HG02885 (cell line): ENCODE measurements at regions not wholly inside any gene's neighbourhood (a gene's known extent, or its start where the extent isn't known, plus 50 kb on each side); places are given as distances from the start of the nearest gene placed in this dataset.
"Not testable (repeated sequence)": the region's sequence is repeated elsewhere in the genome, so short reads cannot be mapped to it uniquely, and the experiment has no call there.

Experiments used
- ATAC-seq: cut with Tn5 transposase; IDR thresholded peaks from one replicate; pipeline ENCODE4 v1.9.1; 2021; ENCODE audit warnings: mild to moderate bottlenecking; ENCODE audit not compliant: unreplicated experiment, poor library complexity

DNA sequence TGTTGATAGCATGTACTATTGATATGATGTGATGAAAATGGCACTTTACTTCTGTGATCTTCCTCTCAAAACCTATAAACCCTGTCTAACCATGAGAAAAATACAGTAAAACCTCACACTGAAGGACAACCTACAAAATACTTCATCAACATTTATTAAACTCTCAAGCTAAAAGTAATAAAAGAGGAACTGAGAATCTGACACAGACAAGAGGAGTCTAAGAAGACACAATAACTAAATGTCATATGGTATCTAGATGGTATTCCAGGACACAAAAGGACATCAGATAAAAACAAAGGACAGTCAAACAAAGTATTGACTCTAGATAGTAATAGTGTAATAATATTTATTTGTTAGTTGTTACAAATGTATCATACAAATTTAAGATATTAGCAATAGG is 655.3 kb downstream of the SH3BGRL start:
- ATAC-seq: no peak

- ATAC-seq: no peak
Observed at GRCh38 chrX:81866873-81867272, 665.0 kb downstream of the SH3BGRL start.

GRCh38 chrX:81868979-81869378 is 667.1 kb downstream of the SH3BGRL start:
- no peak for ATAC-seq

- ATAC-seq: no peak
Observed at GRCh38 chrX:81874807-81875206, 672.9 kb downstream of the SH3BGRL start.

GRCh38 chrX:81875800-81876199 is 673.9 kb downstream of the SH3BGRL start:
- no peak for ATAC-seq

GRCh38 chrX:81876437-81876836 is 674.5 kb downstream of the SH3BGRL start:
- ATAC-seq: no peak

DNA sequence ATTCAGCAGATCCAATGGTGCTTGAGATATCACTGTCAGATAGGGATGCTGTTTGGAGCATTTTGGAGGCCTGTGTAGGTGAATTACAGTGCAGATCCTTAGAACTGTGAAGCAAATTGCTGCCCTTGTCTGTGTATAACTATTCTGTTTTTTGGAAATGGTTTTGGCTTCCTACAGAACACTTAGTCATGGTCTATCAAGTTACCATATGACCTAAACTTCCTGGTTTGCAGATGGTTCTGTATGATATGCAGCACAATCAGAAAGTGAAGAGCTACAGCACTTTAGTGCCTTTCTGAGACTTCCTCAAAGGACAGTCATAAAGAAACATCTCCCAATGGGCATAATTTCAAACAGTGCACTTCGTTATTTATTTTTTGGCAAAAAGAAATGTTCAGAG is 688.6 kb downstream of the SH3BGRL start:
- no peak for ATAC-seq

- ATAC-seq: no peak
Observed at GRCh38 chrX:81900522-81900921, 698.6 kb downstream of the SH3BGRL start.

GRCh38 chrX:81925812-81926211 is 723.9 kb downstream of the SH3BGRL start:
- ATAC-seq: no peak

GRCh38 chrX:81945911-81946310 is 744.0 kb downstream of the SH3BGRL start:
- not testable (repeated sequence) for ATAC-seq

DNA sequence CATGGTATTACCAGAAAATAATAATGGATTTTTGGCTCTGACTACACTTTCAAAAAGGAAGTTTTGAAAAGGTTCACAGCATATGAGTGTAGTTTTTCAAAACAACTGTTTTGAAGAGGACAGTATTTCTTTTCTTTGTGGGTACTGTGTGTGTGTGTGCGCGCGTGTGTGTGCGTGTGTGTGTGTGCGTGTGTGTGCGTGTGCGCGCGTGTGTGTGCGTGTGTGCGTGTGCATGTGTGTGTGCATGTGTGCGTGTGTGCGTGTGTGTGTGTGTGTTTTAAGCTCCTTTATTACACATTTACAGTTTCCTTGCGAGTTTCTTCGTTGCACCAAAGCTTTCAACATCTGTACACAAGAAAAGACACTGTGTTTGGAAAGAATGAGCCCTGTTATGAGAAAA is 755.4 kb downstream of the SH3BGRL start:
- no peak for ATAC-seq

- ATAC-seq: peak; percentile 74
Observed at GRCh38 chrX:81957900-81958545, 756.1 kb downstream of the SH3BGRL start.

DNA sequence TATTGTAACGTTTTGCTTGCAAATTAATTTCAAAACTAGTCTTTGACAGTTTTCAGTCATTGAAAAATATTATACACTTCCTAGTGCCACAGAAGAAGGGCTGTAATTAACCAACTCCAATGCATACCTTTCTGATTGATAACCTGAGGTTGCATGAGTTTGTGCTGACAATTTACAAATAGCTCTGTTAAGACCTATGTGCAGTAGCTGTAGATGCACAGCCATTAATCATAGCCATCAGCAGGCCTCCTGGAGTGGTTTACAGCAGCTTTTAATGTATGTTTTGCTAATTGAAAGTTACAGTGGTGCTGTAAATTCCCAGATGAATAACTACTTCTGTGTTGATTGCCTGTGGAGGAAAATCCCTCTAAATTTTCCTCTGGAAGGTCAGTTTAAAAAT is 758.1 kb downstream of the SH3BGRL start:
- no peak for ATAC-seq

- ATAC-seq: not testable (repeated sequence)
Observed at GRCh38 chrX:81974413-81974812, 772.5 kb downstream of the SH3BGRL start.

DNA sequence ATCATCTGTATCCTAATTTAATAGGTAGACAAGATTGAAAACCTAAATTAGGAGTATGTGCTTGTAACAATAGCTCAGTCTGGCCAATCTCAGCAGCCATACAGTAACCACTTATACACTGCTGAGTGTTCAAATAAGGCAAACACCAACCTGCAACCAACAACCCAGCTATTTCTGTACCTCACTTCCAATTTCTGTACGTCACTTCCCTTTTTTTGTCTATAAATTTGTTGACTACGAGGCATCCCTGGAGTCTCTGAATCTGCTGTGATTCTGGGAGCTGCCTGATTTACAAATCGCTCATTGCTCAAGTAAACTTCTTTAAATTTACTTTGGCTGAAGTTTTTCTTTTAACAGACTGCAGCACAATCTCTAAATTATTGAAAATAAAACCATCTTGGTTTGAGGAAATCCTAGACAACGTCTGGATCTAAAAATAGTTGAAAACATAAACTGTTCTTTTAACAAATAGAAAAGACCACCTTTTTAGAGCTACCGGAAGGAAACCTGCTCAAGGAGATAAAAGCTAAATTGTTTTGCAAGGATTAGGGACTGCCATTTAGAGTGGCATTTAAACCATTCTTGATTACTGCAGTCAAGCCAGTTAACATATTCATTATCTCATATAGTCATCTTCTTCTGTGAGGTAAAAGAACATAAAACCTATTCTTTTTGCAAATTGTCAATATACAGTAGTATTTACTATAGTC is 778.1 kb downstream of the SH3BGRL start:
- no peak for ATAC-seq

DNA sequence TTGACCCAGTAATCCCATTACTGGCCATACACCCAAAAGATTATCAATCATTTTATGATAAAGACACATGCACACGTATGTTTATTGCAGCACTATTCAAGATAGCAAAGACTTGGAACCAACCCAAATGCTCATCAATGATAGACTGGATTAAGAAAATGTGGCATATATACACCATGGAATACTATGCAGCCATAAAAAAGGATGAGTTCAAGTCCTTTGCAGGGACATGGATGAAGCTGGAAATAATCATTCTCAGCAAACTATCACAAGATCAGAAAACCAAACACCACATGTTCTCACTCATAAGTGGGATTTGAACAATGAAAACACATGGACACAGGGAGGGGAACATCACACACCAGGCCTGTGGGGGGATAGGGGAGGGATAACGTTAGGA is 785.3 kb downstream of the SH3BGRL start:
- not testable (repeated sequence) for ATAC-seq

GRCh38 chrX:81996166-81996565 is 794.3 kb downstream of the SH3BGRL start:
- ATAC-seq: no peak

GRCh38 chrX:82029571-82030218 is 827.8 kb downstream of the SH3BGRL start:
- ATAC-seq: no peak

GRCh38 chrX:82031250-82031649 is 829.3 kb downstream of the SH3BGRL start:
- no peak for ATAC-seq

GRCh38 chrX:82038793-82039192 is 836.9 kb downstream of the SH3BGRL start:
- ATAC-seq: no peak

- no peak for ATAC-seq
Observed at GRCh38 chrX:82041034-82041433, 839.1 kb downstream of the SH3BGRL start.

GRCh38 chrX:82058728-82059127 is 856.8 kb downstream of the SH3BGRL start:
- no peak for ATAC-seq
